ENCODE measurements at regions not wholly inside any gene's neighbourhood (a gene's known extent, or its start where the extent isn't known, plus 50 kb on each side); places are given as distances from the start of the nearest gene placed in this dataset.

- ATAC-seq (no peak), DNase-seq (no peak)
- no peaks in the 10 kb centered on the region for H3K4me1 ChIP-seq
- no peaks in the 10 kb centered on the region for H3K9me3 ChIP-seq
- H3K4me3 ChIP-seq, result no peak overlapping the region
- no peak overlapping the region for H3K27ac ChIP-seq
- TF ChIP-seq, protein P1, sequence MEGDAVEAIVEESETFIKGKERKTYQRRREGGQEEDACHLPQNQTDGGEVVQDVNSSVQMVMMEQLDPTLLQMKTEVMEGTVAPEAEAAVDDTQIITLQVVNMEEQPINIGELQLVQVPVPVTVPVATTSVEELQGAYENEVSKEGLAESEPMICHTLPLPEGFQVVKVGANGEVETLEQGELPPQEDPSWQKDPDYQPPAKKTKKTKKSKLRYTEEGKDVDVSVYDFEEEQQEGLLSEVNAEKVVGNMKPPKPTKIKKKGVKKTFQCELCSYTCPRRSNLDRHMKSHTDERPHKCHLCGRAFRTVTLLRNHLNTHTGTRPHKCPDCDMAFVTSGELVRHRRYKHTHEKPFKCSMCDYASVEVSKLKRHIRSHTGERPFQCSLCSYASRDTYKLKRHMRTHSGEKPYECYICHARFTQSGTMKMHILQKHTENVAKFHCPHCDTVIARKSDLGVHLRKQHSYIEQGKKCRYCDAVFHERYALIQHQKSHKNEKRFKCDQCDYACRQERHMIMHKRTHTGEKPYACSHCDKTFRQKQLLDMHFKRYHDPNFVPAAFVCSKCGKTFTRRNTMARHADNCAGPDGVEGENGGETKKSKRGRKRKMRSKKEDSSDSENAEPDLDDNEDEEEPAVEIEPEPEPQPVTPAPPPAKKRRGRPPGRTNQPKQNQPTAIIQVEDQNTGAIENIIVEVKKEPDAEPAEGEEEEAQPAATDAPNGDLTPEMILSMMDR (IDR thresholded peaks at IDR 0.05), result no peak
- no peak for TF ChIP-seq POLR2A (IDR thresholded peaks at IDR 0.05)
- WGBS, 2 donors, result 29 to 31% methylated on average over 6 of the region's 6 CpGs
- H3K36me3 ChIP-seq (replicated peaks in 1 of 2; ENCODE audit: insufficient read depth in 1 of 2, low read depth in 2 of 2), result no peaks in the 10 kb centered on the region
- no peaks in the 10 kb centered on the region for H3K27me3 ChIP-seq
- intact Hi-C loops (cut with DNase I), result no loop called here
Measured at GRCh38 chr11:116412118-116412889, 360.5 kb downstream of the BUD13 start.

DNA sequence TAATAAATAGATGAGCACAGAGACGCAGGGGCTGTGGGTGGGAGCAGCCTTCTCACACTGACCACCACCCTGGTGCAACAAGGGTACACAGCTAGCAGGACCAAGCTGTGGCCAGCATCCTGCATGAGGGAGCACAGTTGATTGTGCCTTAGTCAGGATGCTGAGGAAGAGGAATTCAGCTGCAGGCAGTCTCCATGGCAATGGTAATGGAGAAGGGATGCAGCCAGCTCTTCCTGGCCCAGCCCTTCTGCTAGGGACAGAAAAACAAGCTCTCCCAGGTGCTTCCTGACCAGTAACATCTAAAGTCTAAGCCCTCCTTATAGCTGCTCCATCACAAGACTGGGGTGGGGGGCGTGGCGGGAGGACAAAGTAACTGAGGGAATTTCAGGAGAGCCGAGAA, 363.5 kb downstream of the BUD13 start:
- intact Hi-C loops (cut with DNase I), result no loop called here
- no peak overlapping the region for H3K4me3 ChIP-seq
- H3K9me3 ChIP-seq, result no peaks in the 10 kb centered on the region
- ATAC-seq (no peak), DNase-seq (no peak)
- 61 to 67% methylated on average over 4 of the region's 4 CpGs for WGBS, 2 donors
- H3K36me3 ChIP-seq (replicated peaks in 1 of 2; ENCODE audit: insufficient read depth in 1 of 2, low read depth in 2 of 2), result no peaks in the 10 kb centered on the region
- no peak overlapping the region for H3K27ac ChIP-seq
- TF ChIP-seq, protein P1 (IDR thresholded peaks at IDR 0.05), result no peak
- TF ChIP-seq POLR2A (IDR thresholded peaks at IDR 0.05), result no peak
- H3K27me3 ChIP-seq, result no peaks in the 10 kb centered on the region
- no peaks in the 10 kb centered on the region for H3K4me1 ChIP-seq

DNA sequence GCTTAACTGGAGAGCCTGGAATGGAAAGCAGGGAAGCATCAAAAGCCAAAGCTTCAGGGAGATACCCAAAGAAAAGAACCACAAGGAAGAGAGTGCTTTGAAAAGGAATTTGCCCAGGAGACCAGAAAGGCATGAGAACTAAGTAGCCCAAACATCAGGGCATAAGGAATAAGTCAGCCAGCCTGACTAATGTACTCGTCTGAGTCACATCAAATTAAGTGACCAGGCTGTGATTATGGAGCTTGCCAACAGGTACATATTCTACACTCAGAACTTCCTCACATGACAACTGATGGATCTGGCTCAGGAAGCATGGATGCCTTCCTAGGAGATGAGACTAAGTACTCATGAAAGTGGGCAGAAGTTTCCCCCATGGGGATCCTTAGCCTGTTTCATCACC, 366.7 kb downstream of the BUD13 start:
- Histone ChIP-seq H3K9me3 (no peaks in the 10 kb centered on the region), H3K36me3 (replicated peaks in 1 of 2; ENCODE audit: insufficient read depth in 1 of 2, low read depth in 2 of 2) (no peaks in the 10 kb centered on the region), H3K27ac (no peak overlapping the region), H3K4me3 (no peak overlapping the region), H3K27me3 (no peaks in the 10 kb centered on the region), H3K4me1 (no peaks in the 10 kb centered on the region)
- intact Hi-C loops (cut with DNase I), result no loop called here
- DNase-seq, result no peak
- ATAC-seq, result no peak
- TF ChIP-seq, protein P1 (IDR thresholded peaks at IDR 0.05), result no peak
- no peak for TF ChIP-seq POLR2A (IDR thresholded peaks at IDR 0.05)
- WGBS, 2 donors, result 31 to 43% methylated on average over 1 of the region's 1 CpG

- intact Hi-C loops (cut with DNase I), result no loop called here
- H3K9me3 ChIP-seq, result no peaks in the 10 kb centered on the region
- ATAC-seq, result no peak
- H3K27me3 ChIP-seq, result no peaks in the 10 kb centered on the region
- no peak for DNase-seq
- no peak overlapping the region for H3K27ac ChIP-seq
- no peak for TF ChIP-seq POLR2A (IDR thresholded peaks at IDR 0.05)
- TF ChIP-seq, protein P1 (IDR thresholded peaks at IDR 0.05), result no peak
- no peaks in the 10 kb centered on the region for H3K4me1 ChIP-seq
- no peaks in the 10 kb centered on the region for H3K36me3 ChIP-seq (replicated peaks in 1 of 2; ENCODE audit: insufficient read depth in 1 of 2, low read depth in 2 of 2)
- 60 to 69% methylated on average over 3 of the region's 3 CpGs for WGBS, 2 donors
- no peak overlapping the region for H3K4me3 ChIP-seq
Measured at GRCh38 chr11:116404462-116404798, 368.4 kb downstream of the BUD13 start.
